ENCODE measurements at regions not wholly inside any gene's neighbourhood (a gene's known extent, or its start where the extent isn't known, plus 50 kb on each side); places are given as distances from the start of the nearest gene placed in this dataset.
"Not testable (repeated sequence)": the region's sequence is repeated elsewhere in the genome, so short reads cannot be mapped to it uniquely, and the experiment has no call there.

GRCh38 chrX:150058728-150059127 lies 120.4 kb upstream of the EOLA2 start:
- no peak for DNase-seq

DNA sequence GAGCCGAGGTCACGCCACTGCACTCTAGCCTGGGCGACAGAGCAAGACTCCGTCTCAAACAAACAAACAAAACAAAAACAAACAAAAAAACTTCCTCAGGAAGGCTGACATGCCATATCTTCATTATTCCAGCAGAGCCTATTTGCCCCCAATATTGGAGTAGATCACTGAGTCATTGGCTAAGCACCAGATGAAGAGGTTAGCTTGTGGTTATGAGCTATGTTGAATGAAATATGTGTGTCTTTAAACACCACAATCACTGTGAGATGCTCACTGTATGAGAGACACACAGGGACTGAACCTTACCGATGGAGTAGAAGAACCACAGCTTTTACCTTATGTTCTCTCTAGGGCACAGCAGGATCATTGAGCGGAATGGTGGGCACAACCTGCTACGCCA lies 122.1 kb upstream of the EOLA2 start:
- DNase-seq, result no peak

DNA sequence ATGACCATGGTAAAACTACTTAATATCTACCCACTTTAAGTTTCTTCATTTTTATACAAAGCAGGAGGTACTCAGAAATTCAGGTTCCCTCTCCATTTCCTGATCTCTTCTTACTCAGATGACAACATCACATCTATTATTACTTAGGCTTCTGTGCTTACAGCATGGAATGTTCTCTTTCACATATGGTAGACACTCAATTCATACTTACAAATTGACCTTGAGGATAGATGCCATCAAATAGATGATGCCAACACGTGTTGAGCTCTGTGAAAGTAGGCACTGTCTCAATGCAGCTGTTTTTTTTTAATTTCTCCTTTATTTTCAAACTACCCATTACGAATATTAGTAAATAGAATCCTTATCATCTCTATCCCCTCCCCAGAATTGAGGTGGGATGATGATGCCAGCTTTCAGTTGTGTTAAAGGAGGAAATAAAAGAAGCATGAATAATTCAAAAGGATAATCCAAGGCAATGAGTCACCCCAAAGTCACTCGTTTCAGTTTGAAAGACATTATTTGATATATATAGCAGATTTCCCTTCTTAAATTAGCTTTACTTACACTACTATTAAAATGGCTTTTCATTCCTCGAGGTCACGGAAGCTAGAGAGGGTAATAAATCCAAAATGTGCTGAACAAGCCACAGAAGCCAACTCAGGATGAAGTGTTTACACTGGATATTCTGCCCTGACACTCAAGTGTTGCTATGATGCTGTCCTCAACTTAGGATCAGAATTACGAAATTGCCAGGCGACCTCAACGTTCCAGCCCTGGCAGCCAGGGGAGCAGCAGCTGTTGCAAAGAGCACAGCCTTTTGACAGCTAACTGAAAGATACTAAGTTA lies 124.2 kb upstream of the EOLA2 start:
- no peak for DNase-seq

- no peak for DNase-seq
Measured at GRCh38 chrX:150063138-150063518, 124.8 kb upstream of the EOLA2 start.

DNA sequence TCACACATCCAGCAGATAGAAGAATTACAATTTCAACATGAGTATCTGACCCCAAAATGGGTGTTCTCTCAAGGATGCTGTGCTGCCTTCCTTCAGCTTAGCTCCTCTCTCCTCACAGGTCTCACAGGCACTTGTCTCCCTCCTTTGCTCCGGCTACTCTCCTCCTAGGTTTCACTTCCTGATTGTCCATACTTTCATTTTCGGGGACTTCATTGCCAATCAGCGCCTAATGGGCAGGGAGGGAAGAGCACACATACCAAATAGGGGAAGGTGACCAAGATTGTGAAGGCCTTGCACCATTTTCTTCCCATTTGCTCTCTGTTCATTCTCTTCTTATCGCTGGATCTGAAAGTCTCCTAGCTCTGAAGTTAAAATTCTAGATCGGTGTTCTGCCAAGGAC lies 125.4 kb upstream of the EOLA2 start:
- no peak for DNase-seq

DNA sequence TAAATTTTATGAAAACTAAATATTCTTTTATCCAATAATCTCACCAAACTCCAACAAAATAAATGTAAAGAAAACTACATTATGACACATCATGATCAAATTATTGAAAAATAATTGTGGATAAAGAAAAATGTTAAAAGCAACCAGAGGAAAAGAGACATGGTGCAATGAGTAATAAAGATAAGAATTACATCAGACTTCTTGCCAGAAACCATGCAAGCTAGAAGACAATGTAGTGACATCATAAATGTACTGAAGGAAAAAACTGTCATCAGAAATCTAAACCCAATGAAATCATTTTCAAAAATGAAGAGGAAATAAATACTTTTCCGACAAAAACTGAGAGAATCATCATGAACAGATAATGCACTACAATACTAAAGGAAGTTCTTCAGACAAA lies 135.9 kb upstream of the EOLA2 start:
- DNase-seq, result no peak

DNA sequence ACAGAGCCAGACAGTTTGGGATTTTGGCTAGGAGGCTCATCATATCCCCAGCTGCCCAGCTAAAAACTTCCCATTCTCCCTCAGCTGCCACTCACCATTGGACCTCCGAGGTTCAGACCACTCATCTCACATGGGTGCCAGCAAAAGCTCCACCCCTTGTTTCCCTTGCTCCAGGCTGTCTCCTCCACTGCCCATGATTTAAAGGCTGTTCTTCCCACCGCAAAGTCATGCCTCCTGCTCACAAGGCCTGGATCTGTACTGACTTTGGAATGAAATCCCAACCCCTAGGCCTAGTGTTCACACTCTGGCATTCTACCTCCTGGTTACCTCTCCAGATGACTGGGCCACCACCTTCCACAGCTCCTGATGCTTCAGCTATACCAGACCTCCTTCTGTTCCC lies 142.2 kb upstream of the EOLA2 start:
- no peak for DNase-seq

DNA sequence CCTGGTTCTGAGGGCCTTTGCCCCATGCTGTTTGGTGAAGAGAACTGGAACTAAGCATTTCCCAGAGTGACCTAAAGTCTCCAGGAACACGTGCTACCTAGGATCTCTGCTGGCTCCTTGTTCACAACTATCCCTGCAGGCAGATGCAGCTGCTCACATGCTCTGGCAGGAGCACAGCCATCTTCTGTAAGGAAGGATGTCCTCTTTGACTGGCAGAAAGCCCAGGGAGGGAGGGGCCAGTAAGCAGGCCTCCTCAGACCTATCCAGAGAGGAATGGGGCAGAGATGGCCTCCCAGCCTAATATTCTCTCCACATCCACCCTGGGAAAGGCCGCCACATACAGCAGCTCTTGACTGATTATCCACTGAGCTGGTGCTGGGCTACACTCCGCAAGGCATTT lies 142.8 kb upstream of the EOLA2 start:
- DNase-seq, result no peak

GRCh38 chrX:150084496-150085229 lies 146.4 kb upstream of the EOLA2 start:
- no peak for DNase-seq

- DNase-seq, result no peak
Measured at GRCh38 chrX:150085881-150086280, 147.6 kb upstream of the EOLA2 start.

GRCh38 chrX:150086371-150086770 lies 148.1 kb upstream of the EOLA2 start:
- DNase-seq, result no peak

DNA sequence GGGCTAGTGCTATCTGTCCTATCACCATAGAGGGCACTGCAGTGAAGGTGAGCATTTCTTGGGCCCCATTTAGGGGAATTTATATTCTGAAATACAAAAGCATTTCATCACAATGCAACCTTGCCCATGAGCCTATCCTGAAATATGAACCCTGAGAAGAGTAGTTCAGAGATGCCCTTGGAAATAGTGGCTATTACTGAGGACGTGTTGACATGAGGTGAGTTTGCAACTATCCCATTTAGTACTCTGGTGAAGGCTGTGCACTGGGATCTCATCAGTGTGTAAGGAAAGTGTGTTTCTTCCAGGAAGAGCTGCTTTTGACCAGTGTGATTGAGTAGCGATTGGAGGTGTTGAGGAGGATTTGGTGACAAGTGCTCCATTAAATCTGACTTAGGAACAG lies 149.3 kb upstream of the EOLA2 start:
- DNase-seq, result no peak

GRCh38 chrX:150088042-150088441 lies 149.8 kb upstream of the EOLA2 start:
- no peak for DNase-seq

DNA sequence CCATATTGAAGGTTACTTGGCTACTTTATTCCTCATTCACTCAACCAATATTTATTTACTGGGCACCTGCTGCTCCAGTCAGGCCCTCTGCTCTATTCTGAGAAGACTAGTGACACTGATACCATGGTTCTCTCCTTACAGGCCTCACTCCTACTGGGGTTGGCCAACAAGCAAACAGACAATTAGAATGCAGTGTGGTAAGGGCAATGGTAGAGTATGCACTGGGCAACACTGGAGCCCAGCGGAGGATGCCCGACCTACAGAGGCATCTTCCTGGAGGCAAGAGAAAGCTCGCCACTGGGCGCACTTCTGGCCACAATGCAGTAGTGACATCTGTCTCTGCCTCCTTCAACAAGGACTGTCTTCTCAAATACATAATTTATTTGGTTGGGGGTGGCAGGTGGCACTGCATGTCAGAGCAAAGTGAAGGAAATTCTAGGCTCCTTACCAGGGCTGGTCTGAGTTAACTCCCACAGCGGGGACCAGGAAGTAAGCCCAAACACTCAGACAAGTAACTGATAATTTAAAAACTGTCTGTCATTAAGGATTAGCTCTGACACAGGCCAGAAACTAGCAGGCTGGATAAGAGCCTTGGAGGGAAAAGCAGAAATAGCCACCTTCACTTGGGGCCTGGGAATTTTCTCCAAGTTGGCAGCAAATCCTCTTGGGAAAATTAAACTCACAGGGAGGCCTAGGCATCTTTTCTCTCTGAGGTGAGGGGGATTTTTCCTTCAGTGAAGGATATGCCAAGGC lies 150.7 kb upstream of the EOLA2 start:
- no peak for DNase-seq

DNA sequence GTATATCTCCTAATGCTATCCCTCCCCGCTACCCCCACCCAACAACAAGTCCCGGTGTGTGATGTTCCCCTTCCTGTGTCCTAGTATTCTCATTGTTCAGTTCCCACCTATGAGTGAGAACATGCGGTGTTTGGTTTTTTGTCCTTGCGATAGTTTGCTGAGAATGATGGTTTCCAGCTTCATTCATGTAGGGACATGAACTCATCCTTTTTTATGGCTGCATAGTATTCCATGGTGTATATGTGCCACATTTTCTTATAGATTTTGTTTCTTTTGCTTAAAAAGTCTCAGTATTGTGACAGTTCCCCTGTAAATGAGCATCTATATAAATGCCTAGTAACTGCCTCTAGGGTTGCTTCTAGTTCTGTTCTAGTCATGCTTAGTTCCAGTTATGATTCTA lies 153.0 kb upstream of the EOLA2 start:
- not testable (repeated sequence) for DNase-seq

- DNase-seq, result no peak
Measured at GRCh38 chrX:150092549-150092948, 154.3 kb upstream of the EOLA2 start.

DNA sequence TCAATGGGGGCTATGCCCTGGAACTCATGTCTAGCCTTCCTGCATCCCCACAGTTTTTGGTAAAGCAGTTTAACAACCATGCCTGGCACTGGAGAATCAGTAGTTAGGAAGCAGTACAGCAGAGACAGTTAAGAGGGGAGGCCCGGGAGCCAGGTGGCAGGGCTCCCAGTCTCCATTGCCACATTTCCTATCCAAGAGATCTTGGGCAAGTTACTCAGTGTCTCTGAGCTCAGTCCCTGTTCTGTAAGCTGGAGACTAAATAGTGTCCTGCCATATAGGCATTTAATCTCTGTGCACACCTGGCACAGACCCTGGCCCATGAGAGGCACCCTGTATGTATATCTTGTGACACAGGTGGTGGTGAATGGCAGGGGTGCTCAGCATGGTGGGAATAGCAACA lies 156.1 kb upstream of the EOLA2 start:
- DNase-seq, result no peak

- no peak for DNase-seq
Measured at GRCh38 chrX:150094996-150095395, 156.7 kb upstream of the EOLA2 start.

DNA sequence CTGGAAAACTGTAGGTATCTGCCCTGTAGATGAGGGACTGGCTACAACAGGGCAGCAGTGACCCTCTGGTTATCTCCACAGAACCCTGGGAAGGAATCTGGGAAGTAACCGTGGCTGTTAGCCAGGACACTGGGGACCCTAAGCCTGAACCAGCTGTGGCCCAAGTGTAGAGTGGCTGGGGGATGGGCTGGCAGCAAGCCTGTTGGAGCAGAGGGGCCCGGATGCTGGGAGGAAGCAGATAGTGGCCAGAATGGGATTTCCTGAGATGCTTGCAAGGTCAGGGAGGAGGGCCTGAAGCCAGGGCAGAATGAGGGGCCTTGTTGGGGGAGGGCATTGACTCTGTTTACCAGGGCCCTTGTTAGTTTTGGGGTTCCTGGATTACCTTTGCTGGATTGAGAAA lies 161.0 kb upstream of the EOLA2 start:
- no peak for DNase-seq

DNA sequence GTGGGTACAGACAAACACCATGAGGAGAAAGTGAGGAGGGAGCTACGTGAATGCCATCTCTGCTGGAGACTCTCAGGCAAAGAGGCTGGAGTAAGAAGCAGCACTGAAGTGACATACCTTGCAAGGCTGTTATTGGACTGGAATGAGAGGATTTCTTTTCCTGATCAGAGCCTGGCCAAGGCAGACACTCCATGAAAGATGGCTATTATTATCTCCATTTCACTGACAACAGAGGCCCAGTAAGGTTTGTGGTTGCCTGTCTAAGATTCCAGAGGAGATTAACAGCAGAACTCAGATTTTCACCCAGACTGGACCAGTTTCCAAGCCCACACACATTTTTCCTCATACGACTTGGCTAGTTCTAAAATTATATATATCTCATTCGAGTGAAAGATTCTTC lies 162.0 kb upstream of the EOLA2 start:
- no peak for DNase-seq

- DNase-seq, result peak; percentile 46
Measured at GRCh38 chrX:150118476-150118875, 180.2 kb upstream of the EOLA2 start.

DNA sequence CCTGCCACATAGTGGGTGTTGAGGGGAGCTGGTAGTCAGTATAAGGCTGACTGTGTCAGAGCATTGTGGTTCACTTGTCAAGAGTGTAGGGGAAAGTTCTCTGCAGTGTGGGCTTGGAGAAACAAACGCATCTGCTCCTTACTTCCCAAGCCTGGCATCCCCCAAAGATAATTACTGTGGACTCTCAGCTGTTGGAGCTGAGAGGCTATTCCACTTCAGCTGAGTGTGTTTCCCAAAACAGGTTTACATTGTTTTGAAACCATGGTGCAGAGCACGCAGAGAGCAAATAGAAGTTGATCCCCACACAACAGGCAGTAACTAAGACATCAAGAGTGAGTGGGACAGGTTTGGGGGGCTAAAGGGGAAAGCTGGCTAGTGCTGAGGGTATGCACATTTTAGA lies 181.0 kb upstream of the EOLA2 start:
- DNase-seq, result no peak

- DNase-seq, result not testable (repeated sequence)
Measured at GRCh38 chrX:150125045-150125444, 186.8 kb upstream of the EOLA2 start.

- no peak for DNase-seq
Measured at GRCh38 chrX:150127216-150127615, 188.9 kb upstream of the EOLA2 start.
